NCI-H2196 (cell line): ENCODE measurements at regions not wholly inside any gene's neighbourhood (a gene's known extent, or its start where the extent isn't known, plus 50 kb on each side); places are given as distances from the start of the nearest gene placed in this dataset.
A peak's percentile ranks its signal among the peaks of the same experiment; 100 is the strongest.
"Not testable (repeated sequence)": the region's sequence is repeated elsewhere in the genome, so short reads cannot be mapped to it uniquely, and the experiment has no call there.

Experiments
- DNase-seq: peaks from one replicate; lab custom pipeline; 2025; ENCODE audit not compliant: unreplicated experiment; lab: John Stamatoyannopoulos, UW

- DNase-seq, result no peak
These were observed 522.4 kb upstream of the TLE4 start for GRCh38 chr9:79049371-79049770.

- no peak for DNase-seq
These were observed 518.2 kb upstream of the TLE4 start for GRCh38 chr9:79053598-79053997.

GRCh38 chr9:79054500-79054899 is 517.3 kb upstream of the TLE4 start:
- DNase-seq, result no peak

DNA sequence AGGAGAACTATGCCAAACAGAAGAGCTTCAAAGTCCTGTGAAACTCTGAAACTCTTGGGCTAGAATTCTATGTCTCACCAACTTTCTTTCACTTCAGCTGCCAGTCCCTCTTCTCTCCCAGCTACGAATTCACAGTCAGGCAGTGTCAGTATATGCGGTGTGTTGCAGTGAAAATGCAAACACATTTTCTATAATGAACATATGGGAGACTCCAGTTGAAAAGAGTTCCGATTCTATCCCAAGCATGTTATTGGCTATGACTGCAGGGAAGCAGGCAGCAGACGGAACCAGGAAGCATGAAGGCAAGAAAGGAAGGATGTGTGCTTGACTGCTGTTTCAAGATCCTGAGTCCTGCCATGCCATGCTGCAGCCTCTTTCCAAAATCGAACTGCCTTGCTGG is 515.7 kb upstream of the TLE4 start:
- no peak for DNase-seq

DNA sequence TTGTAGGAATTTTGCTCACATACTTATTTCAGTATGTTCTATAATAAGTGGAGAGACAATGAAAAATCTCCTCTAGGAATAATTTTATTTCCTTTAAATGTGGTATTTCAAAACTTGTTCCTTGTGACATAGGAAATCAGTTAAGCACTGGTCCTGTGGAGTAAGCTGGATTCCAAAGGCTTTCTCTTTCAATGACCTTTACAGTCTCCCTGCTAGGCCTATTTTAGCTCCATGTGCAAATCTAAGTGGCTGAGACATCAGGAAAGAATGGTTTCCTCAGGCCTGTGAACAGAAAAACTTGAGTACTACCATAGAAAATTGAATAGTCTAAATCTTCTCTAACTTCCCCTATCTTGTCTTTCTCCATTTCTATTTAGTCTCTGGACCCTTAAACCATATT is 514.2 kb upstream of the TLE4 start:
- DNase-seq, result no peak

DNA sequence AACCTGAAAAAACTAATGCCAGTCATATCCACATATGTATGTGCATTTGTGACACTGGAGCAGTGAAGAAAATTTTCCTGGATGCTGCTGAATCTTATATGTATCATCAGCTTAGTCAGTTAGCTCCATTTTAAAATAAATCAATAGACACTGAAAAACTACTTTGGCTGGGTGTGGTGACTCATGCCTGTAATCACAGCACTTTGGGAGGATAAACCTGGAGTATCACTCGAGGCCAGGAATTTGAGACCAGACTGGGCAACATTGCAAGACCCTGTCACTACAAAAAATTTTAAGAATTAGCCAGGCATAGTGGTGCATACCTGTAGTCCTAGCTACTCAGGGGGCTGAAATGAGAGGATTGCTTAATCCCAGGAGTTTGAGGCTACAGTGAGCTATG is 511.0 kb upstream of the TLE4 start:
- DNase-seq, result no peak

- no peak for DNase-seq
These were observed 509.8 kb upstream of the TLE4 start for GRCh38 chr9:79061752-79062616.

DNA sequence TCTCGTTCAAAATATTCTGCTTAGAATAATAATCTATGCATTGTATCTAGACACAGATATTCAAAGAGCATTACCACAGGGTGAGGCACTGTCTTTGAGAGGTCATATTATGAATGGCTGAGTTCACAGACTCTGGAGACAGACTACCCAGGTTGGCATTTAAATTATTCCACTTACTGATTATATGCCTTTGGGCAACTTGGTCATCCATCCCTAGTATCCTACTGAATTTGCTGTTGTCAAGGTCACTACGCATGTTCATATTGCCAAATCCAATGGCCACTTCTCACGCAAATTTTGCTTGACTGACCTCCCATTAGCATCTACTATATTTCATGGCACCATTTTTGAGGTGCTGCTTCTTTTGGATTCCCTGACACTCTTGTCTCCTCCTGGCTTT is 498.6 kb upstream of the TLE4 start:
- DNase-seq, result no peak

DNA sequence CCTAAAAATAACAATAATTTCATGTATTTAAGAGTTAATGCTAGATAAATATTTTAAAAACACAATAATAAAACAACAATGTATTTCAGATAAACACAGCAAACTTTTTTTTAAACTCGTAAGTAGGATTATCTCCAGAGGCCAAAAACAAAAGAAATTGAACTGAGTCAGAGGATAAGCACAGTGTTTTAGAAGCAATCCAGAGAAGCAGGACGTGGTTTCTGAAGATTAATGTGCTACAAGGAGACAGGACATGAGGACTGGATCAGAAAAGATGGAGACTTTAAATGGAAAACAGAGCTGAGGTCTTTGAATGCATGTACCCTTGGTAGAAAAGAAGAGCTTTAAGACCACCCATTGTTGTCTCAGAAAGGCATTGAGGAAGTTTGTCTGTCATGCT is 491.2 kb upstream of the TLE4 start:
- DNase-seq, result no peak

- DNase-seq, result no peak
These were observed 488.1 kb upstream of the TLE4 start for GRCh38 chr9:79083621-79084020.

GRCh38 chr9:79087133-79087532 is 484.6 kb upstream of the TLE4 start:
- DNase-seq, result no peak

DNA sequence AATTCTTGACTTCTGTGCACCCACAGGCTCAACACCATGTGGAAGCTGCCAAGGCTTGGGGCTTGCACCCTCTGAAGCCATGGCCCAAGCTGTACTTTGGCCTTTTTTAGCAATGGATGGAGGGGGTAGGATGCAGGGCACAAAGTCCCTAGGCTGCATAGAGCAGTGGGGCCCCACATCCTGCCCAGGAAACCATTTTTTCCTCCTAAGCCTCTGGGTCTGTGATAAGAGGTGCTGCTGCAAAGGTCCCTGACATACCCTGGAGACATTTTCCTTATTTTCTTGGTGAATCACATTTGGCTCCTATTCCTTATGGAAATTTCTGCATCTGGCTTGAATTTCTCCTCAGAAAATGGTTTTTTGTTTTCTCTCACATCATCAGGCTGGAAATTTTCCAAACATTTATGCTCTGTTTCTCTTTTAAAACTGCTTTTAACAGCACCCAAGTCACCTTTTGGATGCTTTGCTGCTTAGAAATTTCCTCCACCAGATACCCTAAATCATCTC is 482.7 kb upstream of the TLE4 start:
- no peak for DNase-seq

DNA sequence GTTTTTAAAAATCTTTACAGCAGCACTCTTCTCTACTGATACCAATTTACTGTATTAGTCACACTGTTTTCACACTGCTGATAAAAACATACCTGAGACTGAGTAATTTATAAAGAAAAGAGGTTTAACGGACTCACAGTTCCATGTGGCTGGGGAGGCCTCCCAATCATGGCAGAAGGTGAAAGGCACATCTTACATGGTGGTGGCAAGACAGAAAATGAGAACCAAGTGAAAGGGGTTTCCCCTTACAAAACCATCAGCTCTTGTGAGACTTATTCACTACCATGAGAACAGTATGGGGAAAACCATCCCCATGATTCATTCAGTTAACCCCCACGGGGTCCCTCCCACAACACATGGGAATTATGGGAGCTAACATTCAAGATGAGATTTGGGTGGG is 481.9 kb upstream of the TLE4 start:
- not testable (repeated sequence) for DNase-seq

DNA sequence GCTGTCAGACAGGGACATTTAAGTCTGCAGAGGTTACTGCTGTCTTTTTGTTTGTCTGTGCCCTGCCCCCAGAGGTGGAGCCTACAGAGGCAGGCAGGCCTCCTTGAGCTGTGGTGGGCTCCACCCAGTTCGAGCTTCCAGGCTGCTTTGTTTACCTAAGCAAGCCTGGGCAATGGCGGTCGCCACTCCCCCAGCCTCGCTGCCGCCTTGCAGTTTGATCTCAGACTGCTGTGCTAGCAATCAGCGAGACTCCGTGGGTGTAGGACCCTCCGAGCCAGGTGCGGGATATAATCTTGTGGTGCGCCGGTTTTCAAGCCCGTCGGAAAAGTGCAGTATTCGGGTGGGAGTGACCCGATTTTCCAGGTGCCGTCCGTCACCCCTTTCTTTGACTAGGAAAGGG is 468.5 kb upstream of the TLE4 start:
- DNase-seq, result not testable (repeated sequence)

DNA sequence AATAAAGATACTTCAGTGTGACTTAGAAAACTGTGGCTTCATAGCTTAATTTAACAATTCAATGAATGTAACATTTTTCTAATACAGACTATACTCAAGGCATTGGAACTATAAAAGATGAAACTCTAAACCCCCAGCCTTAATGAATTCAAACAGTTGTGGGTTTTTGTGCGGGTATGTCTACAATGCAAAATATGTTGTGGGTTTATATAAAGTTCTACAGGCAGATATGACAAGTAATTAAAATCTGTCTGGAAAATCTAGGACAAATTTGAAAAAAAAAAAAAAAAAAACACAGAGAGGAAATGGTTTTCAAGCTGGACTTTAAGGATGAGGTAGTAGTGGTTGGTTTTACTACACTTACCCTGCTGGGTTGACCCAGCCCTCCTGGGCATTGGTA is 467.5 kb upstream of the TLE4 start:
- DNase-seq, result no peak

DNA sequence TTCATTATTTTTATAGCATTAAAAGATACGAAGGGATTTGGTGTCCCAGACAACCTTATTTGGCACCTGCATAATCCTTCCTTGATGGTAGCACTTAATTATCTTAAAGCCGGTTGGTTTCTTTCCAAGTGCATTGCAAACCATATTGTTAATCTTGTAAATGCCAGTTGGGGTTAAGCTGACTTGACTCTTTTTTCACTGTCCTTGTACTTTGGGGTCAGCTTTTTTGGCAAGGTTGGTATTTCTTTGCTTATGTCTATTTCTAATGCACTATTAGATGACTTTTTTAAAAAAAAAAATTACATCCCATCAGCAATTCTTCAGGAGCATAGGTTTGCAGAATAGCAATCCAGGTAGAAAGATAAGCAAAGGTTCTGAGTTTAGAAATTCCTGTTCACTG is 466.8 kb upstream of the TLE4 start:
- no peak for DNase-seq

GRCh38 chr9:79107911-79108676 is 463.7 kb upstream of the TLE4 start:
- no peak for DNase-seq

- DNase-seq, result no peak
These were observed 460.1 kb upstream of the TLE4 start for GRCh38 chr9:79111653-79112052.

DNA sequence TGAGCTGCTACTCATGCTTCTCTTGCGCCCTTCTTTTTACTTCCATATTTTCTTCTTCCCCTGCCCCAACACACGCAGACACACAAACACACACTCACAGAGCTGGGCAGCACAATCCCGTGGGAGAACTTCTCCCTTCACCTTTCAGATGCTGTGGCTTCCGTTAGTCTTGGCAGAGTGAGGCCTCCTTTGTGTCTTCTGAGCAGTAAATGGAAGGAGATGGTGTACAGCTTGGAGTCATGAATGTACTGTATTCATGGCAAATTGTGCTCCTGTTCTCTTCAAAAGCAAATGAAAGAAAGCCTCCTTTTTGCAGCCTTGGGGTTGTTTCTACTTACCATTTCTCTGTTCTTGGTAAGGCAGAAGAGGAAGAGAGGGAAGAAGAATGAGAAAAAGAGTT is 456.6 kb upstream of the TLE4 start:
- DNase-seq, result no peak

DNA sequence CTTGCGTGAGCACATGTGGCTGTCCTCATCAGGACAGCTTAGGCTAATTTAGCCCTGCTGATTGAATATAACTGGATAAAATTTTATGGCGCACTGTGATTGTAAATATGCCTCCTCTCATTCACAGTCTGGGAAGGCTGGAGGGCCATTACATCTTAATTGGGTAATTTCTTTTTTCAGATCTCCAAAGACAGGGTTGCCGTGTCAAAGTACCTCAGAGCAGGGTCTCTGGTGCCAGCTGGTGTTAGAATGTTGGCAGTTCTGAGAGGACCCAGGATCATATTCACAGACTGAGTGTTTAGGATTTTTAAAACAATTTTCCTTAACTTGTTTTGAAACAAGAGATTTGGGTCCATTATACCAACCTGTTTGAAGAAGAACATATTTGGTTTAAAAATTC is 455.7 kb upstream of the TLE4 start:
- DNase-seq, result no peak

GRCh38 chr9:79116709-79117108 is 455.1 kb upstream of the TLE4 start:
- no peak for DNase-seq

GRCh38 chr9:79120533-79120932 is 451.2 kb upstream of the TLE4 start:
- DNase-seq, result peak; percentile 72
